ENCODE measurements at regions not wholly inside any gene's neighbourhood (a gene's known extent, or its start where the extent isn't known, plus 50 kb on each side); places are given as distances from the start of the nearest gene placed in this dataset.

DNA sequence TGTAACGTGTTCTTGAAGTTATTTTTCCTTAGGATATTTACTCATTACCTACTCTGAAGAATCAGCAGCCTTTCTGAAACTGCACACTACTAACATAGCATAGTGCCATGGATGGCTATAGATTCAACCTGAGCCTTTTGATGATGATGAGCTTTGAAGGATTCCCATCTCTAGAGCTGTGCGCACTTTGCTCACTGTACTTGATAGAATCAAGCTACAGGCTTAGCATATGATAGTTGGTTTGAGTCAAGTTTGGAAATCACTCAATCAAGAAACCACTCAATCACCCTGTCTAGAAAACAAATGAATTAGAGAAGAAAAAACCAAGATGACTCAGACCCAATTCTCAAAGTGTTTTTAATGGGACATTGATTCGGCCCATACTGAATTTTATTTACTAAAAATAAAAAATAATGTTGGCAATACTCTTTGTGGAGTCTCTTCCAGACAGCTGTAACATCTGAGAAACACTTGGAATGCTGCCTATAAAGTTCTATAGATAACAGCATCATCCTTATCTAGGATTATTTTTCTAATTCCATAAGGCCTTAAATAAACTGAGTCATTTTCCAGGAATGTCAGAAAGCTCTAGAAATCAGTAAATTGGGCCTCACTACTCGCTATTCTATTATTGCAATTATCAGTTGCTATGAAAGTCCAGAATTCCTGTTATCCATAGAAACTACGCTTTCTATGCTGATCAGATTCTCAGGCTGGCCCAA is 259.0 kb upstream of the ERBB4 start:
- no peak for DNase-seq
- Histone ChIP-seq H2BK5ac (ENCODE audit: insufficient read length, low read length) (no peak overlapping the region), H2AK5ac (ENCODE audit: insufficient read length, low read length) (no peak overlapping the region), H3K79me1 (ENCODE audit: insufficient read depth, low read depth, low read length, poor library complexity, severe bottlenecking) (no peaks in the 10 kb centered on the region), H3K18ac (ENCODE audit: insufficient read length, low read depth, low read length) (no peak overlapping the region), H3K56ac (ENCODE audit: insufficient read length, low read depth, low read length) (no peak overlapping the region), H4K5ac (ENCODE audit: insufficient read length, low read depth, low read length) (no peak overlapping the region), H3K79me2 (ENCODE audit: insufficient read depth, low read length) (no peaks in the 10 kb centered on the region), H3K9ac (ENCODE audit: extremely low read depth, insufficient read length, low read length) (no peak overlapping the region), H3K4ac (ENCODE audit: low read depth, low read length) (no peak overlapping the region), H3K4me1 (ENCODE audit: insufficient read depth, low read length) (no peaks in the 10 kb centered on the region), H3K14ac (ENCODE audit: insufficient read depth, low read length) (no peak overlapping the region), H2BK15ac (ENCODE audit: low read depth, low read length) (no peak overlapping the region), H3K27me3 (ENCODE audit: insufficient read depth, low read length) (no peaks in the 10 kb centered on the region), H3T11ph (ENCODE audit: low read length) (no peak overlapping the region), H3K23me2 (ENCODE audit: insufficient read length, low read depth, low read length, poor library complexity, severe bottlenecking) (no peaks in the 10 kb centered on the region), H4K20me1 (ENCODE audit: control insufficient read depth, insufficient read depth, insufficient read length) (no peaks in the 10 kb centered on the region), H3K4me2 (ENCODE audit: insufficient read depth, insufficient read length, low read length) (no peak overlapping the region), H4K8ac (replicated peaks; ENCODE audit: insufficient read length, low read depth, low read length) (no peak overlapping the region), H2AFZ (ENCODE audit: low read length) (no peak overlapping the region), H2BK12ac (ENCODE audit: insufficient read length, low read depth, low read length) (no peak overlapping the region), H3K27ac (ENCODE audit: insufficient read length, low read depth, low read length) (no peak overlapping the region), H4K91ac (ENCODE audit: insufficient read length, low read depth, low read length) (no peak overlapping the region), H2BK120ac (ENCODE audit: low read depth, low read length, poor library complexity, severe bottlenecking) (no peak overlapping the region), H2BK20ac (ENCODE audit: low read depth, low read length, poor library complexity, severe bottlenecking) (no peak overlapping the region), H3K9me3 (ENCODE audit: control insufficient read depth, low read depth, low read length) (no peaks in the 10 kb centered on the region), H3K23ac (ENCODE audit: insufficient read length, low read depth, low read length) (no peak overlapping the region)
- no peak overlapping the region for H3K27ac Mint-ChIP-seq
- no peaks in the 10 kb centered on the region for H3K27me3 Mint-ChIP-seq (ENCODE audit: low read depth)
- TF ChIP-seq, protein P1, sequence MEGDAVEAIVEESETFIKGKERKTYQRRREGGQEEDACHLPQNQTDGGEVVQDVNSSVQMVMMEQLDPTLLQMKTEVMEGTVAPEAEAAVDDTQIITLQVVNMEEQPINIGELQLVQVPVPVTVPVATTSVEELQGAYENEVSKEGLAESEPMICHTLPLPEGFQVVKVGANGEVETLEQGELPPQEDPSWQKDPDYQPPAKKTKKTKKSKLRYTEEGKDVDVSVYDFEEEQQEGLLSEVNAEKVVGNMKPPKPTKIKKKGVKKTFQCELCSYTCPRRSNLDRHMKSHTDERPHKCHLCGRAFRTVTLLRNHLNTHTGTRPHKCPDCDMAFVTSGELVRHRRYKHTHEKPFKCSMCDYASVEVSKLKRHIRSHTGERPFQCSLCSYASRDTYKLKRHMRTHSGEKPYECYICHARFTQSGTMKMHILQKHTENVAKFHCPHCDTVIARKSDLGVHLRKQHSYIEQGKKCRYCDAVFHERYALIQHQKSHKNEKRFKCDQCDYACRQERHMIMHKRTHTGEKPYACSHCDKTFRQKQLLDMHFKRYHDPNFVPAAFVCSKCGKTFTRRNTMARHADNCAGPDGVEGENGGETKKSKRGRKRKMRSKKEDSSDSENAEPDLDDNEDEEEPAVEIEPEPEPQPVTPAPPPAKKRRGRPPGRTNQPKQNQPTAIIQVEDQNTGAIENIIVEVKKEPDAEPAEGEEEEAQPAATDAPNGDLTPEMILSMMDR (conservative IDR thresholded peaks at IDR 0.05), result no peak
- no CpG with 5 or more reads among the region's 5 CpGs for WGBS (ENCODE audit: extremely low coverage, insufficient read length, low lambda C conversion rate)
- H3K36me3 Mint-ChIP-seq (ENCODE audit: insufficient read depth in 1 of 3, low read depth in 3 of 3), result no peaks in the 10 kb centered on the region
- H3K4me1 Mint-ChIP-seq, result no peaks in the 10 kb centered on the region
- no peak overlapping the region for H3K4me3 Mint-ChIP-seq
- no peaks in the 10 kb centered on the region for H3K9me3 Mint-ChIP-seq
